ENCODE measurements at regions not wholly inside any gene's neighbourhood (a gene's known extent, or its start where the extent isn't known, plus 50 kb on each side); places are given as distances from the start of the nearest gene placed in this dataset.

DNA sequence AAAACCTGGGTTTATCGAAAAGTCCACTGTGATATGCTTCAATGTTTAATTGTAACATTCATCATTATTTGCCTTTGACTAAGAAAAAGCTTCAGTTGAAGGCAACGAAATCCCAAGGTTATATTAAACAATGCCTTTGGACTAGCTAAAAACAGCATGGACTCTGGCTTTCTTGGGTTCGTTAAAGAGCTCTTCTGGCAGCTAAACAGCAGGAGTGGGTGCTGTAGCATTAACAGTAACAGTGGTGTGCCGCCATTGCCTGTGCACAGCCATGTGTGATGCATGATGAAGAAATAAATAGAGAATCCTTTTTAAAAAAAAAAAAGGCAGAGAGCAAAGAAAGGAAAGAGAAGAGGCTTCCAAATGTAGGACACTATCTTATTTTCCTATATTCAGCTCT lies 406.6 kb upstream of the FAT3 start:
- no peaks in the 10 kb centered on the region for H3K36me3 ChIP-seq (replicated peaks in 1 of 2; ENCODE audit: control insufficient read depth in 1 of 2, insufficient read depth in 2 of 2, low read length in 1 of 2)
- ChIA-PET POLR2A (no interaction called here), CTCF (no interaction called here)
- H3K9me3 ChIP-seq, result no peaks in the 10 kb centered on the region
- H3K4me2 ChIP-seq, result no peak overlapping the region
- H3K79me2 ChIP-seq (ENCODE audit: insufficient read depth), result no peaks in the 10 kb centered on the region
- H3K4me3 ChIP-seq (ENCODE audit: low read depth in 2 of 2, low read length in 1 of 2), result no peak overlapping the region
- no peak overlapping the region for H3K9ac ChIP-seq
- no peaks in the 10 kb centered on the region for H4K20me1 ChIP-seq (ENCODE audit: insufficient read depth)
- H3K27me3 ChIP-seq (ENCODE audit: insufficient read depth), result no peaks in the 10 kb centered on the region
- H3F3A ChIP-seq (replicated peaks; ENCODE audit: insufficient read depth), result no peaks in the 10 kb centered on the region
- H3K27ac ChIP-seq (ENCODE audit: low read depth in 2 of 2, low read length in 1 of 2), result no peak overlapping the region
- no peaks in the 10 kb centered on the region for H3K9me2 ChIP-seq
- TF ChIP-seq, protein P1, sequence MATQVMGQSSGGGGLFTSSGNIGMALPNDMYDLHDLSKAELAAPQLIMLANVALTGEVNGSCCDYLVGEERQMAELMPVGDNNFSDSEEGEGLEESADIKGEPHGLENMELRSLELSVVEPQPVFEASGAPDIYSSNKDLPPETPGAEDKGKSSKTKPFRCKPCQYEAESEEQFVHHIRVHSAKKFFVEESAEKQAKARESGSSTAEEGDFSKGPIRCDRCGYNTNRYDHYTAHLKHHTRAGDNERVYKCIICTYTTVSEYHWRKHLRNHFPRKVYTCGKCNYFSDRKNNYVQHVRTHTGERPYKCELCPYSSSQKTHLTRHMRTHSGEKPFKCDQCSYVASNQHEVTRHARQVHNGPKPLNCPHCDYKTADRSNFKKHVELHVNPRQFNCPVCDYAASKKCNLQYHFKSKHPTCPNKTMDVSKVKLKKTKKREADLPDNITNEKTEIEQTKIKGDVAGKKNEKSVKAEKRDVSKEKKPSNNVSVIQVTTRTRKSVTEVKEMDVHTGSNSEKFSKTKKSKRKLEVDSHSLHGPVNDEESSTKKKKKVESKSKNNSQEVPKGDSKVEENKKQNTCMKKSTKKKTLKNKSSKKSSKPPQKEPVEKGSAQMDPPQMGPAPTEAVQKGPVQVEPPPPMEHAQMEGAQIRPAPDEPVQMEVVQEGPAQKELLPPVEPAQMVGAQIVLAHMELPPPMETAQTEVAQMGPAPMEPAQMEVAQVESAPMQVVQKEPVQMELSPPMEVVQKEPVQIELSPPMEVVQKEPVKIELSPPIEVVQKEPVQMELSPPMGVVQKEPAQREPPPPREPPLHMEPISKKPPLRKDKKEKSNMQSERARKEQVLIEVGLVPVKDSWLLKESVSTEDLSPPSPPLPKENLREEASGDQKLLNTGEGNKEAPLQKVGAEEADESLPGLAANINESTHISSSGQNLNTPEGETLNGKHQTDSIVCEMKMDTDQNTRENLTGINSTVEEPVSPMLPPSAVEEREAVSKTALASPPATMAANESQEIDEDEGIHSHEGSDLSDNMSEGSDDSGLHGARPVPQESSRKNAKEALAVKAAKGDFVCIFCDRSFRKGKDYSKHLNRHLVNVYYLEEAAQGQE (IDR thresholded peaks at IDR 0.05; ENCODE audit: low read depth, low read length), result no peak
- no peak for TF ChIP-seq YY1 (IDR thresholded peaks at IDR 0.05; ENCODE audit: low read depth)
- TF ChIP-seq, protein P2, sequence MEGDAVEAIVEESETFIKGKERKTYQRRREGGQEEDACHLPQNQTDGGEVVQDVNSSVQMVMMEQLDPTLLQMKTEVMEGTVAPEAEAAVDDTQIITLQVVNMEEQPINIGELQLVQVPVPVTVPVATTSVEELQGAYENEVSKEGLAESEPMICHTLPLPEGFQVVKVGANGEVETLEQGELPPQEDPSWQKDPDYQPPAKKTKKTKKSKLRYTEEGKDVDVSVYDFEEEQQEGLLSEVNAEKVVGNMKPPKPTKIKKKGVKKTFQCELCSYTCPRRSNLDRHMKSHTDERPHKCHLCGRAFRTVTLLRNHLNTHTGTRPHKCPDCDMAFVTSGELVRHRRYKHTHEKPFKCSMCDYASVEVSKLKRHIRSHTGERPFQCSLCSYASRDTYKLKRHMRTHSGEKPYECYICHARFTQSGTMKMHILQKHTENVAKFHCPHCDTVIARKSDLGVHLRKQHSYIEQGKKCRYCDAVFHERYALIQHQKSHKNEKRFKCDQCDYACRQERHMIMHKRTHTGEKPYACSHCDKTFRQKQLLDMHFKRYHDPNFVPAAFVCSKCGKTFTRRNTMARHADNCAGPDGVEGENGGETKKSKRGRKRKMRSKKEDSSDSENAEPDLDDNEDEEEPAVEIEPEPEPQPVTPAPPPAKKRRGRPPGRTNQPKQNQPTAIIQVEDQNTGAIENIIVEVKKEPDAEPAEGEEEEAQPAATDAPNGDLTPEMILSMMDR (IDR thresholded peaks at IDR 0.05), result no peak
- no peak for TF ChIP-seq SMC3 (IDR thresholded peaks at IDR 0.05; ENCODE audit: low read depth, low read length)
- TF ChIP-seq, protein P3, sequence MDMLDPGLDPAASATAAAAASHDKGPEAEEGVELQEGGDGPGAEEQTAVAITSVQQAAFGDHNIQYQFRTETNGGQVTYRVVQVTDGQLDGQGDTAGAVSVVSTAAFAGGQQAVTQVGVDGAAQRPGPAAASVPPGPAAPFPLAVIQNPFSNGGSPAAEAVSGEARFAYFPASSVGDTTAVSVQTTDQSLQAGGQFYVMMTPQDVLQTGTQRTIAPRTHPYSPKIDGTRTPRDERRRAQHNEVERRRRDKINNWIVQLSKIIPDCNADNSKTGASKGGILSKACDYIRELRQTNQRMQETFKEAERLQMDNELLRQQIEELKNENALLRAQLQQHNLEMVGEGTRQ (IDR thresholded peaks at IDR 0.05; ENCODE audit: borderline replicate concordance, low read depth, low read length), result no peak
- TF ChIP-seq, protein P4, sequence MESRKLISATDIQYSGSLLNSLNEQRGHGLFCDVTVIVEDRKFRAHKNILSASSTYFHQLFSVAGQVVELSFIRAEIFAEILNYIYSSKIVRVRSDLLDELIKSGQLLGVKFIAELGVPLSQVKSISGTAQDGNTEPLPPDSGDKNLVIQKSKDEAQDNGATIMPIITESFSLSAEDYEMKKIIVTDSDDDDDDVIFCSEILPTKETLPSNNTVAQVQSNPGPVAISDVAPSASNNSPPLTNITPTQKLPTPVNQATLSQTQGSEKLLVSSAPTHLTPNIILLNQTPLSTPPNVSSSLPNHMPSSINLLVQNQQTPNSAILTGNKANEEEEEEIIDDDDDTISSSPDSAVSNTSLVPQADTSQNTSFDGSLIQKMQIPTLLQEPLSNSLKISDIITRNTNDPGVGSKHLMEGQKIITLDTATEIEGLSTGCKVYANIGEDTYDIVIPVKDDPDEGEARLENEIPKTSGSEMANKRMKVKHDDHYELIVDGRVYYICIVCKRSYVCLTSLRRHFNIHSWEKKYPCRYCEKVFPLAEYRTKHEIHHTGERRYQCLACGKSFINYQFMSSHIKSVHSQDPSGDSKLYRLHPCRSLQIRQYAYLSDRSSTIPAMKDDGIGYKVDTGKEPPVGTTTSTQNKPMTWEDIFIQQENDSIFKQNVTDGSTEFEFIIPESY (IDR thresholded peaks at IDR 0.05; ENCODE audit: borderline replicate concordance, low read depth), result no peak
- no peak for TF ChIP-seq NRF1 (IDR thresholded peaks at IDR 0.05; ENCODE audit: low read depth, low read length)
- TF ChIP-seq, protein P5, sequence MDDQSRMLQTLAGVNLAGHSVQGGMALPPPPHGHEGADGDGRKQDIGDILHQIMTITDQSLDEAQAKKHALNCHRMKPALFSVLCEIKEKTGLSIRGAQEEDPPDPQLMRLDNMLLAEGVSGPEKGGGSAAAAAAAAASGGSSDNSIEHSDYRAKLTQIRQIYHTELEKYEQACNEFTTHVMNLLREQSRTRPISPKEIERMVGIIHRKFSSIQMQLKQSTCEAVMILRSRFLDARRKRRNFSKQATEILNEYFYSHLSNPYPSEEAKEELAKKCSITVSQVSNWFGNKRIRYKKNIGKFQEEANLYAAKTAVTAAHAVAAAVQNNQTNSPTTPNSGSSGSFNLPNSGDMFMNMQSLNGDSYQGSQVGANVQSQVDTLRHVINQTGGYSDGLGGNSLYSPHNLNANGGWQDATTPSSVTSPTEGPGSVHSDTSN (IDR thresholded peaks at IDR 0.05), result no peak
- TF ChIP-seq RXRA (IDR thresholded peaks at IDR 0.05; ENCODE audit: borderline replicate concordance, low read depth), result no peak
- 62% methylated on average over 4 of the region's 4 CpGs for WGBS (ENCODE audit: low lambda C conversion rate)
- H3K4me1 ChIP-seq (ENCODE audit: control insufficient read depth in 1 of 2, insufficient read depth in 2 of 2, low read depth in 1 of 2, low read length in 1 of 2), result peaks cover 4 to 5% of the 10 kb centered on the region in 2 experiments; a peak in 2 of 4 replicates
- no peak overlapping the region for H2AFZ ChIP-seq (ENCODE audit: low read depth)
- no peak for DNase-seq

All from SK-N-SH (cell line).